Loucy (cell line): ENCODE measurements at regions not wholly inside any gene's neighbourhood (a gene's known extent, or its start where the extent isn't known, plus 50 kb on each side); places are given as distances from the start of the nearest gene placed in this dataset.

Experiments used
- CTCF ChIP-seq: fragments of 200-600 bp; sonication (generic); conservative IDR thresholded peaks from 2 replicates; pipeline ENCODE4 v1.5.1; 2014; ENCODE audit warnings: mild to moderate bottlenecking, antibody characterized with exemption, low read length
- EZH2phosphoT487 ChIP-seq: fragments of 200-600 bp; IDR thresholded peaks from 2 replicates; pipeline ENCODE4 v1.6.1; 2018; ENCODE audit warnings: antibody characterized with exemption, mild to moderate bottlenecking, moderate library complexity, borderline replicate concordance

GRCh38 chr7:106503626-106504025 lies 157.3 kb downstream of the CCDC71L start:
- TF ChIP-seq CTCF (no peak), EZH2phosphoT487 (no peak)
